A549 (cell line): ENCODE measurements at regions not wholly inside any gene's neighbourhood (a gene's known extent, or its start where the extent isn't known, plus 50 kb on each side); places are given as distances from the start of the nearest gene placed in this dataset.

ENCODE experiments used
- ATAC-seq, 2 experiments: fragments of 200-7000 bp in 1 of 2; fragments of >200 bp in 1 of 2; cut with Nextera tagmentation in 1 of 2; cut with Tn5 transposase in 1 of 2; 3 replicates each; pipeline versions ENCODE4 v1.8.0 to v1.9.1; 2018 to 2020; ENCODE audit warnings: mild to moderate bottlenecking in 1 of 2, moderate library complexity in 1 of 2
- CTCF ChIA-PET: fragments of 300-600 bp; sonication (Branson Sonifier 250); formaldehyde crosslinking; extraction: SDS; loops from one replicate; lab custom pipeline; 2021; ENCODE audit warnings: antibody characterized with exemption, inconsistent platforms; lab: Yijun Ruan, JAX
- POLR2A ChIA-PET: fragments of 350-600 bp; formaldehyde crosslinking; extraction: SDS; loops from one replicate; lab custom pipeline; 2021; ENCODE audit warnings: antibody characterized with exemption, inconsistent platforms; lab: Yijun Ruan, JAX
- DNase-seq, 2 experiments: peaks; one replicate each; pipeline versions ENCODE4 v3.0.0 to v3.0.0-alpha.2; 2011 to 2016; ENCODE audit warnings: low read depth in 1 of 2, low spot score in 1 of 2
- FAIRE-seq: peaks from 2 replicates; lab custom pipeline; 2011; peaks lifted over from hg19 to GRCh38; lab: Jason Lieb, UNC
- H3K27ac ChIP-seq, 2 experiments: fragments of >200 bp; sonication (Bioruptor Twin); formaldehyde crosslinking; 3 replicates each; pipeline ENCODE4 v1.5.1; 2016 to 2017
- H3K4me1 ChIP-seq: fragments of >200 bp; sonication (Bioruptor Twin); formaldehyde crosslinking; 3 replicates; pipeline ENCODE4 v1.6.1; 2016
- H3K4me2 ChIP-seq: fragments of >200 bp; sonication (Bioruptor Twin); formaldehyde crosslinking; 3 replicates; pipeline ENCODE4 v1.6.1; 2016
- H3K4me3 ChIP-seq: fragments of >200 bp; sonication (Bioruptor Twin); formaldehyde crosslinking; 3 replicates; pipeline ENCODE4 v1.5.1; 2016
- H3K9me3 ChIP-seq: fragments of >200 bp; sonication (Bioruptor Twin); formaldehyde crosslinking; 3 replicates; pipeline ENCODE4 v1.6.1; 2016
- CEBPB ChIP-seq, 2 experiments: fragments of >200 bp in 1 of 2; sonication (Bioruptor Twin) in 1 of 2; formaldehyde crosslinking in 1 of 2; IDR thresholded peaks; 2 replicates each; pipeline ENCODE4 v1.6.1; 2012 to 2016
- CHD4 ChIP-seq: fragments of 200-600 bp; sonication (generic); IDR thresholded peaks from 2 replicates; pipeline ENCODE4 v1.6.1; 2016; ENCODE audit warnings: antibody characterized with exemption, mild to moderate bottlenecking, borderline replicate concordance
- CTCF ChIP-seq: fragments of >200 bp; sonication (Bioruptor Twin); formaldehyde crosslinking; IDR thresholded peaks from 3 replicates; pipeline ENCODE4 v1.5.1; 2016
- EHF ChIP-seq: fragments of 250-450 bp; sonication (Bioruptor Pico); IDR thresholded peaks from 2 replicates; pipeline ENCODE4 v1.5.0; 2020; ENCODE audit warnings: mild to moderate bottlenecking
- ESRRA ChIP-seq: fragments of 150-350 bp; IDR thresholded peaks from 2 replicates; pipeline ENCODE4 v1.6.1; 2014; ENCODE audit warnings: mild to moderate bottlenecking, low read length, borderline replicate concordance
- FOSL2 ChIP-seq, 2 experiments: fragments of 450-650 bp in 1 of 2; fragments of >200 bp in 1 of 2; sonication (Bioruptor Twin) in 1 of 2; formaldehyde crosslinking; IDR thresholded peaks; 2 replicates each; pipeline versions ENCODE4 v1.5.0 to v1.6.1; 2016 to 2020; ENCODE audit warnings: mild to moderate bottlenecking in 1 of 2, moderate library complexity in 1 of 2
- FOXS1 ChIP-seq: fragments of 250-450 bp; sonication (Bioruptor Pico); IDR thresholded peaks from 2 replicates; pipeline ENCODE4 v1.5.0; 2020; ENCODE audit warnings: mild to moderate bottlenecking, moderate library complexity
- HDAC2 ChIP-seq: fragments of 200-600 bp; sonication (generic); IDR thresholded peaks from 2 replicates; pipeline ENCODE4 v1.6.1; 2016
- HEYL ChIP-seq: fragments of 250-450 bp; sonication (Bioruptor Pico); IDR thresholded peaks from 2 replicates; pipeline ENCODE4 v1.8.0; 2021; ENCODE audit warnings: mild to moderate bottlenecking, moderate library complexity
- HMGXB4 ChIP-seq: fragments of 250-450 bp; sonication (Bioruptor Pico); IDR thresholded peaks from 2 replicates; pipeline ENCODE4 v1.5.0; 2021; ENCODE audit warnings: mild to moderate bottlenecking, moderate library complexity, borderline replicate concordance
- MAFK ChIP-seq: fragments of 450-650 bp; IDR thresholded peaks from 2 replicates; pipeline ENCODE4 v1.6.1; 2014; ENCODE audit not compliant: partially characterized antibody
- MYC ChIP-seq: IDR thresholded peaks from 2 replicates; pipeline ENCODE4 v1.6.1; 2012; ENCODE audit warnings: mild to moderate bottlenecking, inconsistent platforms, low read length, improper control_type of control experiment, borderline replicate concordance
- NR3C1 ChIP-seq: fragments of >200 bp; sonication (Bioruptor Twin); formaldehyde crosslinking; IDR thresholded peaks from 3 replicates; pipeline ENCODE4 v1.6.1; 2017
- PBX3 ChIP-seq: IDR thresholded peaks from 2 replicates; pipeline ENCODE4 v1.6.1; 2012
- PHF8 ChIP-seq: fragments of 200-600 bp; sonication (generic); IDR thresholded peaks from 2 replicates; pipeline ENCODE4 v1.6.1; 2016; ENCODE audit warnings: low read depth, mild to moderate bottlenecking, antibody characterized with exemption, moderate library complexity, borderline replicate concordance
- RAD21 ChIP-seq, 2 experiments: fragments of >200 bp in 1 of 2; sonication (Bioruptor Twin) in 1 of 2; formaldehyde crosslinking in 1 of 2; IDR thresholded peaks in 1 of 2; conservative IDR thresholded peaks in 1 of 2; 2 replicates in 1 of 2; 3 replicates in 1 of 2; pipeline ENCODE4 v1.6.1; 2012 to 2018; ENCODE audit warnings: inconsistent platforms in 1 of 2
- RFX5 ChIP-seq: fragments of 450-650 bp; IDR thresholded peaks from 2 replicates; pipeline ENCODE4 v1.7.1; 2014; ENCODE audit warnings: antibody characterized with exemption, mild to moderate bottlenecking, moderate library complexity
- SREBF2 ChIP-seq: fragments of 450-650 bp; IDR thresholded peaks from 2 replicates; pipeline ENCODE4 v1.6.1; 2014; ENCODE audit warnings: mild to moderate bottlenecking, moderate library complexity
- TP53 ChIP-seq: fragments of 250-450 bp; sonication (Bioruptor Pico); IDR thresholded peaks from 2 replicates; pipeline ENCODE4 v1.5.0; 2021; ENCODE audit warnings: mild to moderate bottlenecking, moderate library complexity
- ZSCAN20 ChIP-seq: fragments of 250-450 bp; sonication (Bioruptor Pico); IDR thresholded peaks from 2 replicates; pipeline ENCODE4 v1.8.0; 2022; ENCODE audit warnings: mild to moderate bottlenecking, moderate library complexity
- WGBS: methylation state at CpG from one replicate; pipeline ENCODE4 v1.1.6; 2017; ENCODE audit errors: missing lambda C conversion rate; 5-methylcytosine and 5-hydroxymethylcytosine counted together

GRCh38 chr4:67124716-67125115, 420.6 kb downstream of the CENPC start (continued):
- no peak for TF ChIP-seq NR3C1

GRCh38 chr4:67122029-67122428, 423.3 kb downstream of the CENPC start:
- Histone ChIP-seq H3K4me2 (no peak overlapping the region), H3K4me3 (no peak overlapping the region), H3K27ac (no peak overlapping the region), H3K9me3 (no peaks in the 10 kb centered on the region), H3K4me1 (no peaks in the 10 kb centered on the region)
- FAIRE-seq (no peak), DNase-seq (peak in 1 of 2 experiments; percentile 14), ATAC-seq (0 out of 6 replicates have a peak, but pooled peaks of 1 of the 2 experiments have one; percentile 37)
- CTCF ChIA-PET, result no interaction called here
- WGBS, result 9% methylated on average over 3 of the region's 3 CpGs
- POLR2A ChIA-PET, result no interaction called here
- TF ChIP-seq PBX3 (no peak), RAD21 (conservative IDR thresholded peaks at IDR 0.05 in 1 of 2, IDR thresholded peaks at IDR 0.05 in 1 of 2) (0 out of 5 replicates have a peak, but pooled peaks of 1 of the 2 experiments have one; percentile 9), HEYL (no peak), MAFK (no peak), RFX5 (no peak)

GRCh38 chr4:67120369-67120768, 424.9 kb downstream of the CENPC start:
- ATAC-seq (no peak), FAIRE-seq (no peak), DNase-seq (no peak)
- ChIA-PET CTCF (no interaction called here), POLR2A (no interaction called here)
- Histone ChIP-seq H3K9me3 (no peaks in the 10 kb centered on the region), H3K4me2 (no peak overlapping the region), H3K27ac (no peak overlapping the region), H3K4me3 (no peak overlapping the region), H3K4me1 (no peaks in the 10 kb centered on the region)
- WGBS, result 25% methylated on average over 1 of the region's 1 CpG
- TF ChIP-seq HDAC2 (no peak), ZSCAN20 (no peak), TP53 (CRISPR knock-in tag) (no peak), CEBPB (IDR thresholded peaks at IDR 0.05) (no peak), NR3C1 (no peak), CTCF (no peak), PHF8 (no peak), EHF (CRISPR knock-in tag) (no peak)

GRCh38 chr4:67109276-67109675, 436.0 kb downstream of the CENPC start:
- DNase-seq (no peak), FAIRE-seq (no peak), ATAC-seq (no peak)
- ChIA-PET CTCF (no interaction called here), POLR2A (no interaction called here)
- H3K4me2 ChIP-seq, result no peak overlapping the region
- TF ChIP-seq PBX3 (no peak), SREBF2 (no peak), MYC (no peak), HMGXB4 (no peak), FOXS1 (CRISPR knock-in tag) (no peak), ESRRA (no peak), FOSL2 (IDR thresholded peaks at IDR 0.05) (no peak), FOSL2 (CRISPR knock-in tag; IDR thresholded peaks at IDR 0.05) (no peak), CHD4 (no peak)
- no peaks in the 10 kb centered on the region for H3K9me3 ChIP-seq
- H3K4me3 ChIP-seq, result no peak overlapping the region
- H3K4me1 ChIP-seq, result no peaks in the 10 kb centered on the region
- H3K27ac ChIP-seq, result no peak overlapping the region
